GM19025 (cell line): ENCODE measurements at regions not wholly inside any gene's neighbourhood (a gene's known extent, or its start where the extent isn't known, plus 50 kb on each side); places are given as distances from the start of the nearest gene placed in this dataset.
"Not testable (repeated sequence)": the region's sequence is repeated elsewhere in the genome, so short reads cannot be mapped to it uniquely, and the experiment has no call there.

ENCODE experiments used
- ATAC-seq: cut with Tn5 transposase; IDR thresholded peaks from one replicate; pipeline ENCODE4 v1.9.1; 2021; ENCODE audit warnings: mild to moderate bottlenecking, low read depth, moderate library complexity; ENCODE audit not compliant: unreplicated experiment

DNA sequence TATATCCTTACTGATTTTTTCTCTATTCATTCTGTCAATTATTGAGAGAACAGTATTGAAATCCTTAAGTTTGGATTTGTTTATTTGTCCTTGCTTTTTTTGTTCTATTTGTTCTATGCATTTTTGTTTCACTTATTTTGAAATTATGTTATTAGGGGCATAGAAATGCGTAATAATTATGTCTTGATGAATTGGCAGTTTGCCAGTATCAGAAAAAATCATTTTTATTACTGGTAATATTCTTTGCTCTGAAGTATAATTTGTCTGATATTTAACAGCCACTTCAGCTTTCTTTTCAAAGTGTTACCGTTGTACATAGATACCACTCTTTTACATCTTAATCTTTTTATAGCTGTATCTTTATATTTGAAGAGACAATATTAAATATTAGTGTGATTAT is 2090.9 kb upstream of the WWC1 start:
- ATAC-seq, result no peak

DNA sequence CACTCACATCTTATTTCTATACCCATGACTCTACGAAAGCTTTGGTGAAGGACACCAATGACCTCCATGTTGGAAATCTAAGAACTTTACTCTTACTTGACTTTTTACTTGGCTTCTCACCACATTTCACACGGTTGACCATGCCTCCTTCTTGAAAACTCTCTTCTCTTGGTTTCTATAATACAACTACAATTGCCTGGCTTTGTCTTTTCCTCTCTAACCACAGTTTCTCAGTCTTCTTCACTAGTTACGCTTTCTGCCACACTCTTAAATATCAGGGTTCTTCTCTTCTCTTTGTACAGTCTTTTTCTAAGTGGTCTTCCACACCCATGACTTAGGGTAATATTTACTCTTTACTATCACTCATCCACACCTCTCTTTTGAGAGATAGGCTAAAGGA is 2079.8 kb upstream of the WWC1 start:
- no peak for ATAC-seq

DNA sequence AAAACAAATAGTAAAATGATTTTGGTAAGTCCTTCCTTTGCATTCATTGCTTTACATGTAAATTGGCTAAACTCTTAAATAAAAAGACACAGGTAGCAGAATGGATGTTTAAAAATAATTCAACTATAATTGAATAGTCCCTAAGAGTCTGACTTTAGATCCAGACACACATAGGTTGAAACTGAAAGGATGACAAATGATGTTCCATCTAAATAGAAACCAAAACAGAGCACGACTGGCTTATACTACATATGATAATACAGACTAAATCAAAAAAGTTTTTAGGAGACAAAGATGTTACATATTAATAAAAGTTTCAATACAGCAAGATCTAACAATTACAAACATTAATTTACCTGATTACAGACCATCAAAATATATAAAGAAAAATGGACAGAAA is 2055.1 kb upstream of the WWC1 start:
- no peak for ATAC-seq

DNA sequence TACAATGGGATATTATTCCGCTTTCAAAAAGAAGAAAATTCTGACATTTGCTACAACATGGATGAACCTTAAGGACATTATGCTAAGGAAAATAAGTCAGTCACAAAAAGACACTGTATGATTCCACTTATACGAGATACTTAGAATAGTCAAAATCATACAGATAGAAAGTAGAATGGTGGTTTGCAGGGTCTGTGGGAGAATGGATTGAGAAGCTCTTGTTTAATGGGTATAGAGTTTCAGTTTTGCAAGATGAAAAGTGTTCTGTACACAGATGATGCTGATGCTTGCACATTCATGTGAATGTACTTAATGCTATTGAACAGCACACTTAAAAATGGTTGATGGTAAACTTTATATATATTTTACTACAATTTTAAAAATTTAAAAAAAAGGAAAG is 2050.7 kb upstream of the WWC1 start:
- ATAC-seq, result no peak

DNA sequence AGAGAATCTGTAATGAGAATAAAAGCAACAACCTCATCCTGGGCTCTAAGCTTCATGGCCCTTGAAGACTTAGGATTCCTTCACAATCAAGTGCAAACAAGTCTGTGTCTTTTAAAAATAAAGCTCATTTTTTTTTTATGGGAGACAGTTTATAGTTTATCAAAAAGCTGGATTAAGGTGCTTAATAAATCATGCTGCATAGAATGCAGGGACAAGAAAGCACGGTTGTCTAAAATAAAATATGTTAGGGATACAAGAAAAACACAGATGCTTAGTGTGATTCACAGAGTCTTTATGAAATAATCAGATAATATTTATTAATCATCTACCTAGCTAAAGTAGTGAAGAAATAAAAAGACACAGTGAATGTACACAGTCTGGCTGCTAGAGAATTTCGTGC is 2045.9 kb upstream of the WWC1 start:
- no peak for ATAC-seq

DNA sequence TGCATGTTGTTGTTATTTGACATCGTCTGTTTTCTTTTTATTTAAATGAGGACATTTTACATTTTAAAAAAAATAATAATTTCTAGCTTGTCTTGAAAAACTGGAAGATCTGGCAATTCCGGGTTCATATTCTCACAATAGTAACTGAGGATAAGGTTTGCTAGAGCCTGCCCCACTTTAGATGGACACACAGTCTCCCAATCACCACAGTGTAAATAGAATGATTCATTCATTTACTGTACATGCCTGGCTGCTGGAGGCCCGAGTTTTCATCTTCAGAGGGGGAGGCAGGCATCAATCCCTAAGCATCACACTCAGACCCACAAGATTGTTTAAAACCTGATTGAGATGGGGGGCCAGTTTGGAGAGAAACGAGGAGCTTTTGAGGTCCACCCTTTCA is 2039.7 kb upstream of the WWC1 start:
- no peak for ATAC-seq

DNA sequence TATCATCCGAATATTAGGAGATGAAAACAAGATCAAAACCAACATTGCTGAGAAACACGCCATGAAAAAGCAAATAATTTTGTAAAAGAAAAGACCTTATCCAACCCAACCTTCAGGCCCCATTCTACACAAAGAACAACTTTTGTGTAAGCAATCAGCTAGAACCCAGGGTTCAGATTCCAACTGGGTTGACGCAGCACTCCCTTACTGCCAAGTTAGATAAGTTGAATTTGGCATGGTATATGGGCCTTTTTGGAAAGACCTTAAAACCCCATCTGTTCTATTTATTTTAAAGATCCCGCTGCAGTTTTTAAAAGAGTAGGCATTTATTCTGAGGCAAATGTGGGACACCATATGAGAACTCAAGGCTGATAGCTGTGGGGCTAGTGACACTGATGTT is 2033.8 kb upstream of the WWC1 start:
- ATAC-seq, result no peak

DNA sequence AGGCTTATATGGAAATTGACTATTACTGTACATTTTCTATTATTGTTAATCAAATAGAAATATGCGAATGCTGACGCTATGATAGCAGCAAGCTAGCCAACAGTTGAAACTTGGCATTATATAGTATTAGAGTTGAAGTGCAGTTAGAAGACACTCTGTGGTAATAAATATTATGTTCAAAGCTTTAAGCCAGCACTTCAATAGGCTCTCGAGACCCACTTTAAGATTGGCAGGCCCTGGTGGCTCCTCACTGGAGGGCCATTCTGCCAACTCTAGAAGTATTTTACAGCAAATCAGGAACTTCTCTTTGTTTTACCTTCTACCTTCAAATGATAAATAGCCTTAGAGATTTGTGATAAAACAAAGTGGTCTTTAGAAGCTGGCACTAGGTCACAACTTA is 2029.0 kb upstream of the WWC1 start:
- ATAC-seq, result no peak

DNA sequence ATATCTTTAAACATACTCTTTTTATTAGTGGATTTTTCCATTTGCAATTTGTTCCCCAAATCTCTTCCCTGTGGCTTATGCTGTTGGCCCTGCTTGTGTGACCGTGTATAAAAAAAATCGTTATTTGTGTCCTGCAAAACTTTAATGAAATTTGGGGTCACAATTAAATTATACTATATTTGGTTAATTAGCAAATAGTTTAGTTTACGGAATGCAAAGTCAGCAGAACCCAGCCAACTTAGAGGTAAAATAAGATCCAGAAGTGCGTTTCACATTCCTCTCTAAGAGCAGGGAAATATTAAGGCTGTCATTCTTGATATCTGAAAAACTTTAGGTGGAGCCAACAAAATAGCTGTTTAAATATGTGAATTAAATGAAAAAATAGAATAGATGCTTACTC is 2023.5 kb upstream of the WWC1 start:
- ATAC-seq, result no peak

DNA sequence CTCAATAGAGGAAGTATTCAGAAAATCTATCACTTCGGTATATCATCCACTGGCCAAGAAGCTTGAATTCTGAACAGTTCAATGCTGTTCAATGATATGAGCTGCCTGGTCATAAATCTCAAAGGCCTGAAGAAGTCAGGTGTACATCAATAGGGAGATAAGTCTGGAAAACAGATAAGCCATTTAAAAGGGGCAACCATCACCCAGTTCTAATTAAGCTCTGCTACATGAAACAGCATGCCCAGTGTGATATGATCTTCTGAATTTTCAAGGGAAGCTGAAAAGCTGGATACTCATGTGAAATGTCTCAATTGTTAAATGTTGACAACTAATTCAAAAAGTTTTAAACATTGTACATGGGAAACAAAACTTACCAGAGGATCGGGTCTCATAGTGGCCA is 2020.7 kb upstream of the WWC1 start:
- no peak for ATAC-seq

DNA sequence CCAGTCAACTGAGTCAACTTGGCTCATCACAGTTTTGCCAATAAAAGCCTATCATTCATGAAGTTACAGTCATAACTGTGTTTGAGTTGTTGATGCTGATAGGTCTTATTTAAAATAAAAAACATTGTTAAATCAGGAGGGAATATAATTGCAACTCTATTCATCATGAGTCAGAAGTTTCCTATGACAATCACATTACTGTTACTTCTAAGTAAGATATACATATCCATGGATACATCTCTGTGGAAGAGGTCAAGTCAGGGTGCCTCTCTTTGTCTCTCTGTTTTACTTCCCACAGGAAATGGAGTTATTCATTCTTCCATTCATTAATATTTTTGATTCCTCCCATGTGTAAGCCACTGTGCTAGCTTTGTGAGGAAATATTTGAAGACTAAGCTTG is 2015.4 kb upstream of the WWC1 start:
- ATAC-seq, result no peak

DNA sequence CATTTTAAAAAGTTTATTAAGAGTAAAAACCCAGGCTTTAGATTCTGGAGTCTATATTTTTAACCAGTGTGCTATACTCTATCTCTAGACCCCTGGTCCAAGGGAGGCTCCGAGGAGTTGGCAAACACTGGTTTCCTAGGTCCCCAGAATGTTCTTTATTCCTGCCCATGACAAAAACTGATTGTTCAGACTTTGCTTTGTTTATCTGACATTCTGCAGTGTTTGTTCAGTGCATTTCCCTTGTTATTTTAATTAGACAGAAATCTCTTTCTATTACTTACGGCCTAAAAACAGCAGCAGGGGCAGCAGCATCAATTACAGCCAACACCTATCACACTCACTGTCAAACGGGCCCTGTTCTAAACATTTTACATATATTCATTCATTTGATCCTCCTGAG is 2011.6 kb upstream of the WWC1 start:
- ATAC-seq, result no peak

DNA sequence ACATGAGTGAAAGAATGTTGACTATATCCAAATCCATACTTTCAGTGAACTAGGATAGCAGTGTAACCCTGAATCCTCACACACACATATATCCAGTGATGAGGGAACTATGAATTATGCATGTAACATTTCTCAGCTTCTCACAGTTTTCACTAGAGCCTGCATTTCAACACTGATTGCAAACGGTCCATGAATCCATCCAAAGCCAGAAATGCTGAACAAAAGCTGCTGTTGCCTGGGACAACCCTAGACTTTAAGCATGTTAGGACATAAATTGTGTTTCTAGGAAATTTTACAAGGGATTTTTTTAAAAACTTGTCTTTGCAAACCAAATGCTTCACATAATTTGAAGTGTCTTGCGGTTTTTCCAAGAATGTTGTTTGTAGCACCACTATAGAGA is 2010.0 kb upstream of the WWC1 start:
- ATAC-seq, result no peak

DNA sequence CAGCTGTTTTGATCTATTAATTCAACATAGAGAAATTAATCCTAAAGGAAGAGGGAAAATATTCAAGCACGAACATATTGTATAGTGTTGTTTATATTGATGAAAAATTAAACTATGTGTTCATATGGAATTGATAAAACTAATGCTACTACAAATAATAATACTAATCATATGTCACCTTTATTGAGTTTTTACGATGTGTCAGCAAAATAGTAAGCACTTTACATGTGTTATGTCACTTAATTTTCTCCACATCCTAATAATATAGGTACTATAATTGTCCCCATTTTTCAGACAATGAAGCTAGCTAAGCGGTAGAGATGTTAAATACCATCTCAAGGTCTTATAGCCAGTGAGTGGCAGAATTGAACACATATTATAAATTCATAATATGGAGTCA is 2008.5 kb upstream of the WWC1 start:
- no peak for ATAC-seq

DNA sequence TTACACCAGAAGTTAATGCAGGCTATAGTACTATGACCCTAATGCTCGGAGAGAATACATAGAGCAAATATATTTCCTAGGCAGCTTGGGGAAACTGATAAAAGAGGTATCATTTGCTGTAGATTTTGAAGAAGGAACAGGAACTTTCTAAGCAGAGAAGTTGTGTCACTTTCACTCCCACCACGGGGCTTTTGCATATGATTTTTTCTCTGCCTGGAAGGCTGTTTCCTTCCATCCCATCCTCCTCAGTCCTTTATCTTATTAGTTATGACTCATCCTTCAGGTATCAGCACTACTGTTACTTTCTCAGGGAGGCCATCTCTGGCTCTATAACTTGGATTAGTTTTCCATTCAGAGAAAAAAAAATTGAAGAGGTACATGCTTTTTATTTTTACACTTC is 2006.1 kb upstream of the WWC1 start:
- ATAC-seq, result no peak

DNA sequence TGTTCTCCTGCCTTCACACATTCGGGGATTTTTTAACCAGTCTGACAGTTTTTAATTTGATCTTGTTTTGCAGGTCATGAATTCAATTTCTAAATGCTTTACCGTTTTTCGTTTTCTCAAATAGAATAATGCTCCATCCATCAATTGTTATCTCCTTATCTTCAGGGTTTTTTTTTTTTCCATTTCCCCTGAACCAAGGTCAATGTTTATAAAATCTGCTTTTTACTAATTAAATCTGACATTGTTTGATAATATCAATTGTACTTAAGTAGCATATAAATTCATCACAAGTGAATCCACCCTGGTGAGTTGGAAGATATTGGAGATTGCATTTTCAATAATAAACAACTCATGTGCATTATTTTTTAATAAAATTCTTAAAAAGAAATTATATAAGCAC is 2004.6 kb upstream of the WWC1 start:
- no peak for ATAC-seq

DNA sequence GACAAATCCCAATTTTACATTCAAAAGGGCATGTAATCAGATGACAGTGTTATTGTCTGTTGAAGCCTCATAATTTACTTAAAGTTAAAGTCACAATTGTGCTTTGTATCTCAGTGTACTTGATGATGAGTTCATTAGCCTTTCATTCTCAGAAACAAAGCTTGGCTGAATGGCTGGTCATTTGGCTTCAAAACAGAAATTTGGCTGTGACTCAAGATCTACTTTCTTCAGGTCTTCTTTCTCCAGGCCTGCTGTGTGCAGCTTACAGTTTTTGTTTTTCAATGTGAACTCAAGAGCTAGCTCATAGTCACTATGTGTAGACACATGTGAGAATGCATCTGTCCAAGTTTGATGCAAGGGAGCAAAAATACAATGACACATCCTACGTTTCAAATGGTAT is 2003.6 kb upstream of the WWC1 start:
- ATAC-seq, result no peak

DNA sequence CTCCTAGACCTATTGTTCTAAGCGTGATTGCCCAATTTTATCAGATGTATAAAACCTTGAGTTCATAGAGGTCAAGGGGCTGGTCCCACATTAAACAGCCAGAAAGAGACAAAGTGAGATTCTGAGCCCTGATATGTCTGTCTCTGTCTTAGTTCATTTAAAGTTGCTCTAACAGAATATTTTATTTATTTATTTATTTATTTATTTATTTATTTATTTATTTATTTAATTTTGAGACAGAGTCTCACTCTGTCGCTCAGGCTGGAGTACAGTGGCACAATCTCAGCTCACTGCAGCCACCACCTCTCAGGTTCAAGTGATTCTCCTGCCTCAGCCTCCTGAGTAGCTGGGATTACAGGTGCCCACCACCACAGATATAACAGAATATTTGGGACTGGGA is 1999.6 kb upstream of the WWC1 start:
- ATAC-seq, result not testable (repeated sequence)

DNA sequence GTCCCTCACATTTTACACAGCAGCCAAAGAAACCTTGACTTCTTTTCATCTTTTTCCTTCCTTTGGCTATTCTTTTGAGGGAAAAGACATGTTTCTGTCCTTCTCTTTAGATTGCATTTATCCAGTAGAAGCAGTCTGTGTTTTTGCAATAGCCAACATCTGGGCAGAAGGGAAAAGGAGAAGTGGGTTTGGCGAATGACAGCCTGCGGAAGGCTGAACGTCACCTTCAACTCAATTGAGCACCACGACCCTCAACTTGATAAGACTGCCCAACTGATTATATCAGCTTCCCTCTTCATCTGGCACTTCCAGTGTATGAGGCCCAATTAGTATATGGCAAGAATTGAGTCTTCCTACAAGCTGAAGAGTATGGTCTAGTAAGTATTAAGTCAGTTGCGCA is 1997.6 kb upstream of the WWC1 start:
- ATAC-seq, result no peak

DNA sequence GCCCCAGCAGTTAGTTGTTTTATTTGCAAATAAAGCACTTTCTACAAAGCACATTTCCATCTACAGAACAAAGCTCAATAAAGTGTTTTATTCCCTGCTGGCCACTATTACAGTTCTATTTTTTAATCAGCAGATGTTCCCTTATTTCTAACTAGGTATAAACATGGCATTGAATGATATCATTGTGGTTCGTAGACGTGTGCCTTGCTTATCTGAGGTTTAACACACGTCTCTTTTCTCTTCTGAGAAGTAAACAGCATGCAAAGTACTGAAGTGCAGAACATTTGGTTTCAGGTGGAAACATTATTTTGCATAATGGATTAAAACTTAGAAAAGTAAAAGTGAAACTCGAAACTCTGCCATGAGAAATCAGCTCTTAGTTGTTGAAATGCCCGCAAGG is 1989.3 kb upstream of the WWC1 start:
- no peak for ATAC-seq

DNA sequence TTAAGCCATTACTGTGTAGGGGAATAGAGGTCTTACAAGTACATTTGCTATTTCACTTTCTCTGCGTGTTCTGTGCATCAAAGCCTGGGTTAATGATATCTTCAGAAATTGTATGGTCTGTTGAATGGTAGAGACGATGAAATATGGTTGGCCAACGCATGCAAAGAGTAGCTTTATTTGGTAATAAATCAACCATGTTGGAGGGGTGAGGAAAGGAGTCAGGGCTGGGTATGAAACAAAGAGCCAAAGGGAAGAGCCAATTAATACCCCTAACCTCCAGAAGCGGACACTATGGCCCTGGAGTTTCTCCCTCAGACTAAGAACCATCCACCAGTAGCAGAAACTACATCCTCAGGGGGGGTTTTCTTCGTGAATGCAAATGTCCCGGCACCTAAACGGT is 1974.0 kb upstream of the WWC1 start:
- no peak for ATAC-seq

DNA sequence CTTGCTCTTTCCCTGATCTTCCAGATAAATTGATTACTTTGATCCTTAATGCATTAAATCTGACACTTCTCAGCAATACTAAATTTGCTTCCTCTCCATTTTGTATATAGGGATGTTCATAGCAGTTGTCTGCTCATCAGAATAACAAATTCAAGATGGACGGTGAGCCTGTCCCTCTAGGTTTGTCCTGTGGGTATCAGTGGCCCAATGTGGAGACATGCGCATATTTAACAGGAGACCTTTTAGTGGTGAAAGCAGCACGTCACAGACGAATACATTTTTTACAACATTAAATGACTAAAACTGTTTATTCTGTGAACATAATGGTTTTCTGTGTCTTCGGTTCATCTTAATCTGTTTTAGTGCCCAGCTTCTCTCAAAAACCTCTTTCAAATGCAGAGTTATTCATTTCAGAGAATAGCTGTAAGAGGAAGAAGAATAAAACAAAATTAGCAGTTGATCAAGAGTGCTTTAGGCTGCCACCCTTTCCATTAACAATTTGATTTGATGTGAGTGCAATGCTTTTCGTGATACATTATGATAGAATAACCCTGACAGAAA is 1970.4 kb upstream of the WWC1 start:
- ATAC-seq, result no peak

DNA sequence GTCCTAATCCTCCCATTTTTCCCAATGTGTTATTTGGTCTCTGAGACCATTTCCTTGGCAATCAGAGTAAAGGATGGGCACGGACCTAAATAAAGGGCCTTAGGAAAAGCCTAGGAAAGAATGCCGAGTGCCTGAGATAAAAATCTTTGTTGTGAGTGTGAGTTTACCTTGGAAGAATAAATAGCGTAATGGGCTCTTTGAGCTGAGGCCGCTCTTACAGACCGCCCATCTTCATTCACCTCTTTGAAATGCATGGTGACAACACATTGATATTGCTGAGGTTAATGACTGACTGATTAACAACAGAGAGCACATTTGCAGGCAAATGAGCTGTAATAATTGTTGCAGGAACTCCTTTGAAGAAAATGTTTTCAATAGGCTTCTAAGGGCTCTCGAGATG is 1967.1 kb upstream of the WWC1 start:
- no peak for ATAC-seq
